ENCODE measurements at regions not wholly inside any gene's neighbourhood (a gene's known extent, or its start where the extent isn't known, plus 50 kb on each side); places are given as distances from the start of the nearest gene placed in this dataset.

DNA sequence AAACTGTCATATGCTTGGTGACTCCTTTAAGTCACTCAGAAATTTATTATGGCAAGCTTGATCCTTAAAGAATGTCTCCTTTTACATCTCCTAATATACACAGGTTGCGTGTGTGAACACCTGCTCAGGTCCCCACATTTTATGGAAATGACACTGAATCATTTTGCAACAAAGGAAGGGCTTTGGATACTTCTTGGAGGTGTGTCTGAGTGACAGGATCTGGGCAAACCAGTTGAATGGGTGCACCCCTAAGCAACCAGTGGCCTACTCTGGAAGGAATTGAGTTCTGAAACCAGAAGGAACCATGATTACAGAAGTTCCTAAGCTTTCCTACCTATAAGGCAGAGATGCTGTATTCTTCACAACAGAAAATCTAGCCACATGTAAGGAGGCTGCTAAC, 483.9 kb upstream of the KLF4 start:
- TF ChIP-seq, protein P1, sequence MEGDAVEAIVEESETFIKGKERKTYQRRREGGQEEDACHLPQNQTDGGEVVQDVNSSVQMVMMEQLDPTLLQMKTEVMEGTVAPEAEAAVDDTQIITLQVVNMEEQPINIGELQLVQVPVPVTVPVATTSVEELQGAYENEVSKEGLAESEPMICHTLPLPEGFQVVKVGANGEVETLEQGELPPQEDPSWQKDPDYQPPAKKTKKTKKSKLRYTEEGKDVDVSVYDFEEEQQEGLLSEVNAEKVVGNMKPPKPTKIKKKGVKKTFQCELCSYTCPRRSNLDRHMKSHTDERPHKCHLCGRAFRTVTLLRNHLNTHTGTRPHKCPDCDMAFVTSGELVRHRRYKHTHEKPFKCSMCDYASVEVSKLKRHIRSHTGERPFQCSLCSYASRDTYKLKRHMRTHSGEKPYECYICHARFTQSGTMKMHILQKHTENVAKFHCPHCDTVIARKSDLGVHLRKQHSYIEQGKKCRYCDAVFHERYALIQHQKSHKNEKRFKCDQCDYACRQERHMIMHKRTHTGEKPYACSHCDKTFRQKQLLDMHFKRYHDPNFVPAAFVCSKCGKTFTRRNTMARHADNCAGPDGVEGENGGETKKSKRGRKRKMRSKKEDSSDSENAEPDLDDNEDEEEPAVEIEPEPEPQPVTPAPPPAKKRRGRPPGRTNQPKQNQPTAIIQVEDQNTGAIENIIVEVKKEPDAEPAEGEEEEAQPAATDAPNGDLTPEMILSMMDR (IDR thresholded peaks at IDR 0.05) = no peak
- TF ChIP-seq ZFX (IDR thresholded peaks at IDR 0.05; ENCODE audit: borderline replicate concordance) = no peak

All from 22Rv1 (cell line).